Endothelial cell of umbilical vein (primary cell): ENCODE measurements at regions not wholly inside any gene's neighbourhood (a gene's known extent, or its start where the extent isn't known, plus 50 kb on each side); places are given as distances from the start of the nearest gene placed in this dataset.

Experiments
- BruUV-seq: library from RNA; stranded (reverse); fragments of 400-500 nt; replicated peaks from 2 replicates; lab custom pipeline; 2021; lab: Mats Ljungman, UMichigan
- CTCF ChIA-PET: fragments of 300-600, 350-600 bp; sonication (Branson Sonifier 250); formaldehyde crosslinking; loops from one replicate; lab custom pipeline; 2021; ENCODE audit warnings: antibody characterized with exemption, inconsistent platforms; lab: Charles Lee
- POLR2A ChIA-PET: fragments of 300-600, 350-600 bp; sonication (Branson Sonifier 250); formaldehyde crosslinking; loops from one replicate; lab custom pipeline; 2021; ENCODE audit warnings: antibody characterized with exemption, inconsistent platforms; lab: Charles Lee
- DNase-seq: peaks from one replicate; pipeline ENCODE4 v3.0.0-alpha.2; 2011; ENCODE audit warnings: low read depth, low spot score
- FAIRE-seq: peaks from 2 replicates; lab custom pipeline; 2011; peaks lifted over from hg19 to GRCh38; lab: Jason Lieb, UNC
- H2AFZ ChIP-seq: 2 replicates; pipeline ENCODE4 v1.6.0; 2012; ENCODE audit warnings: low read depth, low read length, control low read depth, inconsistent platforms
- H3K27ac ChIP-seq: 2 replicates; pipeline ENCODE4 v1.5.1; 2011; ENCODE audit warnings: low read depth, mild to moderate bottlenecking, control low read depth, low read length, moderate library complexity; ENCODE audit not compliant: insufficient read depth
- H3K27me3 ChIP-seq, 2 experiments: 2 replicates each; pipeline versions ENCODE4 v1.6.0 to v1.6.1; 2011; ENCODE audit warnings: low read length in 2 of 2, mixed read lengths in 1 of 2; ENCODE audit not compliant: control insufficient read depth in 2 of 2, insufficient read depth in 2 of 2
- H3K36me3 ChIP-seq, 2 experiments: 2 replicates in 1 of 2; 3 replicates in 1 of 2; pipeline ENCODE4 v1.5.1; 2011; ENCODE audit warnings: low read length in 2 of 2, mild to moderate bottlenecking in 1 of 2, moderate library complexity in 1 of 2; ENCODE audit not compliant: control insufficient read depth in 2 of 2, insufficient read depth in 2 of 2; ENCODE audit errors: extremely low read depth in 1 of 2
- H3K4me1 ChIP-seq: 3 replicates; pipeline ENCODE4 v1.5.1; 2011; ENCODE audit warnings: mild to moderate bottlenecking, low read length; ENCODE audit not compliant: control insufficient read depth, insufficient read depth; ENCODE audit errors: extremely low read depth
- H3K4me2 ChIP-seq: 2 replicates; pipeline ENCODE4 v1.6.1; 2011; ENCODE audit warnings: low read length, control low read depth, mixed read lengths; ENCODE audit not compliant: insufficient read depth
- H3K4me3 ChIP-seq, 3 experiments: fragments of 200-600 bp in 1 of 3; sonication (generic), shearing (Covaris generic) in 1 of 3; replicated peaks in 1 of 3; 2 replicates each; pipeline ENCODE4 v1.5.1; 2011 to 2016; ENCODE audit warnings: control low read depth in 3 of 3, low read length in 3 of 3, mild to moderate bottlenecking in 2 of 3, inconsistent platforms in 1 of 3, low read depth in 1 of 3, moderate library complexity in 1 of 3; ENCODE audit not compliant: insufficient read depth in 1 of 3
- H3K79me2 ChIP-seq: 2 replicates; pipeline ENCODE4 v1.6.0; 2012; ENCODE audit warnings: low read length, inconsistent platforms; ENCODE audit not compliant: control insufficient read depth, insufficient read depth
- H3K9ac ChIP-seq: replicated peaks from 2 replicates; pipeline ENCODE3; 2011; ENCODE audit warnings: low read length, control low read depth; ENCODE audit not compliant: insufficient read depth; ENCODE audit errors: extremely low read depth
- H3K9me1 ChIP-seq: replicated peaks from 3 replicates; pipeline ENCODE4 v1.6.0; 2011; ENCODE audit warnings: mild to moderate bottlenecking, low read length; ENCODE audit not compliant: control insufficient read depth, insufficient read depth; ENCODE audit errors: extremely low read depth
- H3K9me3 ChIP-seq: replicated peaks from 2 replicates; pipeline ENCODE4 v1.5.1; 2012; ENCODE audit warnings: low read length, inconsistent platforms; ENCODE audit not compliant: control insufficient read depth, insufficient read depth
- H4K20me1 ChIP-seq: replicated peaks from 2 replicates; pipeline ENCODE3; 2011; ENCODE audit warnings: mild to moderate bottlenecking, low read length; ENCODE audit not compliant: control insufficient read depth, insufficient read depth; ENCODE audit errors: extremely low read depth
- EZH2 ChIP-seq: IDR thresholded peaks from 2 replicates; pipeline ENCODE4 v1.6.1; 2012; ENCODE audit warnings: borderline replicate concordance, low read depth, mild to moderate bottlenecking, moderate library complexity, low read length, inconsistent platforms; ENCODE audit not compliant: severe bottlenecking
- FOS ChIP-seq: IDR thresholded peaks from 2 replicates; pipeline ENCODE4 v1.6.1; 2011; ENCODE audit warnings: mild to moderate bottlenecking, low read length, moderate library complexity, borderline replicate concordance; ENCODE audit not compliant: insufficient read depth
- GATA2 ChIP-seq: IDR thresholded peaks from 2 replicates; pipeline ENCODE4 v1.7.0; 2011; ENCODE audit warnings: low read depth, mild to moderate bottlenecking, moderate library complexity, mixed read lengths, low read length; ENCODE audit not compliant: insufficient read length, insufficient read depth
- JUN ChIP-seq: IDR thresholded peaks from 2 replicates; pipeline ENCODE4 v1.6.1; 2011; ENCODE audit warnings: borderline replicate concordance, low read depth; ENCODE audit not compliant: insufficient read length, insufficient read depth
- MYC ChIP-seq: IDR thresholded peaks from one replicate; pipeline ENCODE4 v1.6.1; 2011; ENCODE audit warnings: mild to moderate bottlenecking, low read depth, low read length
- POLR2A ChIP-seq: IDR thresholded peaks from 2 replicates; pipeline ENCODE4 v1.6.1; 2012; ENCODE audit warnings: low read depth, mild to moderate bottlenecking, control low read depth, low read length
- POLR2AphosphoS5 ChIP-seq: IDR thresholded peaks from 2 replicates; pipeline ENCODE4 v1.6.1; 2012; ENCODE audit warnings: low read depth, mild to moderate bottlenecking, control low read depth, low read length, moderate library complexity; ENCODE audit not compliant: insufficient read depth
- dilution Hi-C: fragments of 300-500 bp; cut with MboI; formaldehyde crosslinking; loops from one replicate; pipeline ENCODE4 v1.15.0; 2019; ENCODE audit warnings: low sequenced_read_pairs; ENCODE audit not compliant: extremely low pct_ligation_motif_present
- intact Hi-C: fragments of 100-400 bp; cut with micrococcal nuclease; formaldehyde crosslinking; loops from one replicate; pipeline ENCODE4 v1.10.0; 2022
- TF ChIP-seq, protein P1 (sequence below), 2 donors: IDR thresholded peaks; 1 replicate in 1 of 2; 2 replicates in 1 of 2; pipeline ENCODE4 v1.5.1; 2011; ENCODE audit warnings: low read length in 2 of 2, mild to moderate bottlenecking in 2 of 2, moderate library complexity in 2 of 2, control low read depth in 1 of 2, inconsistent platforms in 1 of 2, low read depth in 1 of 2; ENCODE audit not compliant: insufficient read depth in 1 of 2; ENCODE audit errors: extremely low read depth in 1 of 2
- TF ChIP-seq, protein P2 (sequence below): IDR thresholded peaks from 2 replicates; pipeline ENCODE4 v1.6.1; 2011; ENCODE audit not compliant: insufficient read depth, insufficient read length

DNA sequence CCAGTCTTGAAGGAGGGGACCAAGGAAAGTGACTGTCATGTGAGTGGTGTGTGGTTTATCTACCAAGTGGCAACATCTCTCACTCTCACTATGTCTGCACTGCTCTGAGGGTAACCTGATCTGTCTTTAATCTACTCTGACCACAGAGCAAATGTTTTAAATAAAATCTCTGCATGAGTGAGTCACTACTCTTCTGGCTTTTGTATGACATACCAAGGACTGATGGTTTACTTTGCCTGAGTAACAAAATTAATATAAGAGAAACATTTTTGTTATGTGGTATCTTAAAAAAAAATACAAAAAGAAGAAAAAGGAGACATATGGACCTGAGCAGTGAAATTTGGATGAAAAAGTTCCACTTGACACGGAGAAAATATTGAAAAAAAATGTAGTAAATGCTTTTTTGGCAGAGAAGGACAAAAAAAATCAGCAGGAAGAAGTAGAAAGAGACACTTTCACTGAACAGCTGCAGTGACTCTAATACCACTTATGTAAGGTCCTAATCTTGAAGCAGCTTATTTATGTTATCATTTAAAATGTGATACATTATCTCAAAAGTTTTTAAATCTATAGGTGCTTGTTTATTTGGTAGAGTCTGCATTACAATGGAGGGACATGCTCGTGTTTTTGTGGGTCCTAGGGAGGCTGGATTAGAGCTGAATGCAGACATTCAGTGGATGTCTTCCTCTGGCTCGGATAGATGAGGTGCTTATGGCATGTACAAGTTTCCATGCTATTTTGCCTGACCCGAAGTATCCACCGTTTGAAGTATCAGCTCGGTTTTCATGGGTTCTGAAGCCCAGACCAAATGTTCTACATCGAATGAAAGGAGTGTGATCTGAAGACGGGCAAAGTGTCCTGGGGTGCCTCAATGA lies 240.7 kb downstream of the MAP2K6 start:
- Histone ChIP-seq H3K9ac (no peak overlapping the region), H4K20me1 (no peaks in the 10 kb centered on the region), H3K9me3 (no peaks in the 10 kb centered on the region), H3K4me2 (no peak overlapping the region), H3K4me1 (no peaks in the 10 kb centered on the region), H3K4me3 (no peak overlapping the region), H3K9me1 (no peaks in the 10 kb centered on the region), H3K79me2 (no peaks in the 10 kb centered on the region), H3K27ac (no peak overlapping the region), H3K27me3 (no peaks in the 10 kb centered on the region), H2AFZ (no peak overlapping the region), H3K36me3 (no peaks in the 10 kb centered on the region)
- DNase-seq, result peak; percentile 6
- dilution Hi-C loops (no loop called here), intact Hi-C loops (no loop called here)
- CTCF ChIA-PET, result interaction anchor here (1.0 kb wide), 2 partner anchors 19 to 49 kb away, joined by 3 read pairs; no protein-coding TSS in a partner anchor
- POLR2A ChIA-PET, result no interaction called here
- FAIRE-seq, result peak; percentile 4
- no TSS peak for BruUV-seq
- TF ChIP-seq FOS (peak; percentile 47), JUN (no peak)

DNA sequence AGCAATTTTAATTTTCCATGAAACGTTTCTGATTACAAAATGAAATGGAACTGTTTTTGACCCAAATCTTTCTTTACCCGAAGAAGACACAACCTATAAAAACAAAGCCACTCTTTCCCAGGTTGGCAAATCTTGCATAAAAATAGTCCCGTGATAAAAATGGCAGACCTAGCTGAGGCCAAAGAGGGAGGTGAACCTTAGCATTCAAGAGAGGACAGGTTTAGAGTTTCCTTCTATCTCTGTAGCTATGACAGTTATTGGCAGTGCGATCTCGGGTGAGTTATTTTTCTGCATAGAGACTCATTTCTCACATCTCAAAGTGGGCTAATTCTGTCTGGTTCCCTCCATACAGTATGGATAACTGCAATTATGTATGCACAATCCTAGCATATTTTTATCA lies 241.4 kb downstream of the MAP2K6 start:
- H3K9me3 ChIP-seq, result no peaks in the 10 kb centered on the region
- no peaks in the 10 kb centered on the region for H4K20me1 ChIP-seq
- H3K9ac ChIP-seq, result no peak overlapping the region
- dilution Hi-C loops (no loop called here), intact Hi-C loops (no loop called here)
- no peaks in the 10 kb centered on the region for H3K79me2 ChIP-seq
- no TSS peak for BruUV-seq
- no peaks in the 10 kb centered on the region for H3K9me1 ChIP-seq
- POLR2A ChIA-PET, result no interaction called here
- no peak overlapping the region for H3K4me3 ChIP-seq
- no peak overlapping the region for H3K27ac ChIP-seq
- no peaks in the 10 kb centered on the region for H3K4me1 ChIP-seq
- H3K27me3 ChIP-seq, result no peaks in the 10 kb centered on the region
- no peak overlapping the region for H2AFZ ChIP-seq
- TF ChIP-seq MYC (no peak), JUN (no peak), POLR2A (no peak), GATA2 (no peak), FOS (no peak), EZH2 (no peak), POLR2AphosphoS5 (no peak)
- TF ChIP-seq, protein P1, sequence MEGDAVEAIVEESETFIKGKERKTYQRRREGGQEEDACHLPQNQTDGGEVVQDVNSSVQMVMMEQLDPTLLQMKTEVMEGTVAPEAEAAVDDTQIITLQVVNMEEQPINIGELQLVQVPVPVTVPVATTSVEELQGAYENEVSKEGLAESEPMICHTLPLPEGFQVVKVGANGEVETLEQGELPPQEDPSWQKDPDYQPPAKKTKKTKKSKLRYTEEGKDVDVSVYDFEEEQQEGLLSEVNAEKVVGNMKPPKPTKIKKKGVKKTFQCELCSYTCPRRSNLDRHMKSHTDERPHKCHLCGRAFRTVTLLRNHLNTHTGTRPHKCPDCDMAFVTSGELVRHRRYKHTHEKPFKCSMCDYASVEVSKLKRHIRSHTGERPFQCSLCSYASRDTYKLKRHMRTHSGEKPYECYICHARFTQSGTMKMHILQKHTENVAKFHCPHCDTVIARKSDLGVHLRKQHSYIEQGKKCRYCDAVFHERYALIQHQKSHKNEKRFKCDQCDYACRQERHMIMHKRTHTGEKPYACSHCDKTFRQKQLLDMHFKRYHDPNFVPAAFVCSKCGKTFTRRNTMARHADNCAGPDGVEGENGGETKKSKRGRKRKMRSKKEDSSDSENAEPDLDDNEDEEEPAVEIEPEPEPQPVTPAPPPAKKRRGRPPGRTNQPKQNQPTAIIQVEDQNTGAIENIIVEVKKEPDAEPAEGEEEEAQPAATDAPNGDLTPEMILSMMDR (IDR thresholded peaks at IDR 0.05; ENCODE audit: extremely low read depth in 1 of 2, insufficient read depth in 1 of 2, low read depth in 1 of 2, low read length in 2 of 2), result no peak
- TF ChIP-seq, protein P2, sequence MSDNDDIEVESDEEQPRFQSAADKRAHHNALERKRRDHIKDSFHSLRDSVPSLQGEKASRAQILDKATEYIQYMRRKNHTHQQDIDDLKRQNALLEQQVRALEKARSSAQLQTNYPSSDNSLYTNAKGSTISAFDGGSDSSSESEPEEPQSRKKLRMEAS, result no peak
- no peak overlapping the region for H3K4me2 ChIP-seq
- DNase-seq (no peak), FAIRE-seq (no peak)
- CTCF ChIA-PET, result interaction anchor here (1.0 kb wide), 2 partner anchors 12 to 49 kb away, joined by 3 read pairs; no protein-coding TSS in a partner anchor
- H3K36me3 ChIP-seq, result no peaks in the 10 kb centered on the region
